ENCODE measurements at regions not wholly inside any gene's neighbourhood (a gene's known extent, or its start where the extent isn't known, plus 50 kb on each side); places are given as distances from the start of the nearest gene placed in this dataset.

DNA sequence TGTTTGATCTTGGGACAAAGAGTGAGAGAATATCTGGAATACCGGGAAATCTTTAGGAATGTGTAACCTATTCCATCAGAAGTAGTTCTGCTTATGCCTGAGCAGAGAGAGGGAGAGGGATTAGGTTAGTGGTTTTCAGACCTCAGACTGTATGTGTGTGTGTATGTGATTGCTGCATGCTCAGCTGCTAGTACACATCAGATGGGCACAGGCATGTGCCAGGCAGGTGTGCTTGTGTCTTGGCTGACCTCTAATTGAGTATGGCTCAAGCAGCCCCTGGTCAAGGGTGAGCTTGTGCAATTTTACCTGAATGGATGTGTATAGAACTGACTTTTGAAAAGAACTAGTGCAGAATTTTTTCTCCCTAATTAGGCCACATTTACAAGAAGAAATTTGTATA is 91.2 kb downstream of the INSIG2 start:
- no peak overlapping the region for H3K27ac ChIP-seq
- DNase-seq (no peak), ATAC-seq (no peak)
- H3K4me1 ChIP-seq, result peaks cover 0 to 4% (median 0%) of the 10 kb centered on the region in 12 donors
- intact Hi-C loops (cut with DNase I), result loop anchor here in 1 of 10 donors (2.0 kb wide), 1 partner anchor 49 kb away; no protein-coding TSS in a partner anchor
- no peak overlapping the region for H3K4me3 ChIP-seq
- no peak for TF ChIP-seq POLR2A (IDR thresholded peaks at IDR 0.05)
- TF ChIP-seq, protein P1, sequence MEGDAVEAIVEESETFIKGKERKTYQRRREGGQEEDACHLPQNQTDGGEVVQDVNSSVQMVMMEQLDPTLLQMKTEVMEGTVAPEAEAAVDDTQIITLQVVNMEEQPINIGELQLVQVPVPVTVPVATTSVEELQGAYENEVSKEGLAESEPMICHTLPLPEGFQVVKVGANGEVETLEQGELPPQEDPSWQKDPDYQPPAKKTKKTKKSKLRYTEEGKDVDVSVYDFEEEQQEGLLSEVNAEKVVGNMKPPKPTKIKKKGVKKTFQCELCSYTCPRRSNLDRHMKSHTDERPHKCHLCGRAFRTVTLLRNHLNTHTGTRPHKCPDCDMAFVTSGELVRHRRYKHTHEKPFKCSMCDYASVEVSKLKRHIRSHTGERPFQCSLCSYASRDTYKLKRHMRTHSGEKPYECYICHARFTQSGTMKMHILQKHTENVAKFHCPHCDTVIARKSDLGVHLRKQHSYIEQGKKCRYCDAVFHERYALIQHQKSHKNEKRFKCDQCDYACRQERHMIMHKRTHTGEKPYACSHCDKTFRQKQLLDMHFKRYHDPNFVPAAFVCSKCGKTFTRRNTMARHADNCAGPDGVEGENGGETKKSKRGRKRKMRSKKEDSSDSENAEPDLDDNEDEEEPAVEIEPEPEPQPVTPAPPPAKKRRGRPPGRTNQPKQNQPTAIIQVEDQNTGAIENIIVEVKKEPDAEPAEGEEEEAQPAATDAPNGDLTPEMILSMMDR (IDR thresholded peaks at IDR 0.05), result no peak
- H3K9me3 ChIP-seq, result no peaks in the 10 kb centered on the region
- WGBS, 4 donors, result 85 to 93% (median 92%) methylated on average over 1 of the region's 1 CpG
- H3K36me3 ChIP-seq, result no peaks in the 10 kb centered on the region
- H3K27me3 ChIP-seq, result peaks cover 0 to 15% (median 3%) of the 10 kb centered on the region in 9 donors

DNA sequence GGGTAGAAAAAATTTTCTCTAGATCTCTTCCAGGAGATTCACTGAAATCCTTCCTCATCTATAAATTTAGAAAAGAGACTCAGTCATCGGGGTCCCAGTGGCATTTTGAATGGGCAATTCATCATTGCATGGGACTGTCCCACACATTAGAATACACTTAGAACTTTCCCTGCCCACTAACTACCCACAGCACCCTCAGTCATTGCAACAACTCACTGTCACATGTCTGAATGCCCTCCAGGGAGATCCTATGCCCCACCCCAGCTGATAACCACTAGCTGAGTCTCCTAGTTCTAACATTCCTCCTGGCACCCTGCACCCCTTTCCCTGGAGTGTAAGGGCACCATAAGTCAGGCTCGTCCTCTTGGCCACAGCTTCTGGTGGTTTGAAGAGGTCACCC is 89.6 kb downstream of the INSIG2 start:
- DNase-seq, result no peak
- WGBS, 4 donors, result 69 to 74% (median 72%) methylated on average over 2 of the region's 2 CpGs
- Histone ChIP-seq H3K4me3 (no peak overlapping the region), H3K36me3 (no peaks in the 10 kb centered on the region), H3K4me1 (peaks cover 0 to 4% (median 0%) of the 10 kb centered on the region in 12 donors), H3K27ac (no peak overlapping the region), H3K27me3 (peaks cover 0 to 22% (median 0%) of the 10 kb centered on the region in 9 donors), H3K9me3 (no peaks in the 10 kb centered on the region)
- intact Hi-C loops (cut with DNase I), result loop anchor here in 1 of 10 donors (2.0 kb wide), 1 partner anchor 47 kb away; no protein-coding TSS in a partner anchor
- no peak for TF ChIP-seq POLR2A (IDR thresholded peaks at IDR 0.05)
- TF ChIP-seq, protein P1 (IDR thresholded peaks at IDR 0.05), result no peak
- ATAC-seq, result no peak

- Histone ChIP-seq H3K4me1 (peaks cover 0 to 4% (median 0%) of the 10 kb centered on the region in 12 donors), H3K4me3 (no peak overlapping the region), H3K27me3 (peaks cover 0 to 19% (median 0%) of the 10 kb centered on the region in 9 donors), H3K36me3 (no peaks in the 10 kb centered on the region), H3K9me3 (no peaks in the 10 kb centered on the region), H3K27ac (no peak overlapping the region)
- TF ChIP-seq, protein P1 (IDR thresholded peaks at IDR 0.05), result no peak
- no peak for TF ChIP-seq POLR2A (IDR thresholded peaks at IDR 0.05)
- WGBS, 4 donors, result 58 to 62% (median 59%) methylated on average over 3 of the region's 3 CpGs
- DNase-seq, result no peak
- no peak for ATAC-seq
- intact Hi-C loops (cut with DNase I), result no loop called here
Measured at GRCh38 chr2:118177318-118177717, 89.0 kb downstream of the INSIG2 start.

GRCh38 chr2:118176601-118177000 is 88.3 kb downstream of the INSIG2 start:
- intact Hi-C loops (cut with DNase I), result no loop called here
- H3K27ac ChIP-seq, result no peak overlapping the region
- ATAC-seq (no peak), DNase-seq (no peak)
- peaks cover 0 to 4% (median 0%) of the 10 kb centered on the region in 12 donors for H3K4me1 ChIP-seq
- 65 to 76% (median 70%) methylated on average over 3 of the region's 3 CpGs for WGBS, 4 donors
- no peak overlapping the region for H3K4me3 ChIP-seq
- H3K9me3 ChIP-seq, result no peaks in the 10 kb centered on the region
- H3K36me3 ChIP-seq, result no peaks in the 10 kb centered on the region
- no peak for TF ChIP-seq POLR2A (IDR thresholded peaks at IDR 0.05)
- TF ChIP-seq, protein P1 (IDR thresholded peaks at IDR 0.05), result no peak
- H3K27me3 ChIP-seq, result peaks cover 0 to 16% (median 0%) of the 10 kb centered on the region in 9 donors
